ENCODE measurements at regions not wholly inside any gene's neighbourhood (a gene's known extent, or its start where the extent isn't known, plus 50 kb on each side); places are given as distances from the start of the nearest gene placed in this dataset.
A peak's percentile ranks its signal among the peaks of the same experiment; 100 is the strongest.

- Histone ChIP-seq H3K36me3 (ENCODE audit: control insufficient read depth, insufficient read depth, low read length) (no peaks in the 10 kb centered on the region), H3K27me3 (replicated peaks; ENCODE audit: control insufficient read depth, insufficient read depth, low read length) (no peaks in the 10 kb centered on the region), H3K4me3 (replicated peaks; ENCODE audit: low read depth, low read length) (no peak overlapping the region)
- no peak for TF ChIP-seq CTCF (IDR thresholded peaks at IDR 0.05; ENCODE audit: insufficient read depth, low read length, poor library complexity, severe bottlenecking)
- DNase-seq (ENCODE audit: extremely low read depth, insufficient read length), result no peak
Observed at GRCh38 chr3:72126441-72127223, 341.7 kb upstream of the PROK2 start.

- Histone ChIP-seq H3K36me3 (ENCODE audit: control insufficient read depth, insufficient read depth, low read length) (no peaks in the 10 kb centered on the region), H3K4me3 (replicated peaks; ENCODE audit: low read depth, low read length) (no peak overlapping the region), H3K27me3 (replicated peaks; ENCODE audit: control insufficient read depth, insufficient read depth, low read length) (no peaks in the 10 kb centered on the region)
- DNase-seq (ENCODE audit: extremely low read depth, insufficient read length), result peak; percentile 11
- no peak for TF ChIP-seq CTCF (IDR thresholded peaks at IDR 0.05; ENCODE audit: insufficient read depth, low read length, poor library complexity, severe bottlenecking)
Observed at GRCh38 chr3:72123908-72124441, 339.0 kb upstream of the PROK2 start.

- no peak for TF ChIP-seq CTCF (IDR thresholded peaks at IDR 0.05; ENCODE audit: insufficient read depth, low read length, poor library complexity, severe bottlenecking)
- H3K27me3 ChIP-seq (replicated peaks; ENCODE audit: control insufficient read depth, insufficient read depth, low read length), result no peaks in the 10 kb centered on the region
- no peak for DNase-seq (ENCODE audit: extremely low read depth, insufficient read length)
- no peak overlapping the region for H3K4me3 ChIP-seq (replicated peaks; ENCODE audit: low read depth, low read length)
- no peaks in the 10 kb centered on the region for H3K36me3 ChIP-seq (ENCODE audit: control insufficient read depth, insufficient read depth, low read length)
Observed at GRCh38 chr3:72120806-72121778, 336.1 kb upstream of the PROK2 start.

- DNase-seq (ENCODE audit: extremely low read depth, insufficient read length), result no peak
- TF ChIP-seq CTCF (IDR thresholded peaks at IDR 0.05; ENCODE audit: insufficient read depth, low read length, poor library complexity, severe bottlenecking), result no peak
- Histone ChIP-seq H3K36me3 (ENCODE audit: control insufficient read depth, insufficient read depth, low read length) (no peaks in the 10 kb centered on the region), H3K4me3 (replicated peaks; ENCODE audit: low read depth, low read length) (no peak overlapping the region), H3K27me3 (replicated peaks; ENCODE audit: control insufficient read depth, insufficient read depth, low read length) (no peaks in the 10 kb centered on the region)
Observed at GRCh38 chr3:72120039-72120438, 335.1 kb upstream of the PROK2 start.

GRCh38 chr3:72118628-72119027 is 333.7 kb upstream of the PROK2 start:
- TF ChIP-seq CTCF (IDR thresholded peaks at IDR 0.05; ENCODE audit: insufficient read depth, low read length, poor library complexity, severe bottlenecking), result no peak
- Histone ChIP-seq H3K27me3 (replicated peaks; ENCODE audit: control insufficient read depth, insufficient read depth, low read length) (no peaks in the 10 kb centered on the region), H3K4me3 (replicated peaks; ENCODE audit: low read depth, low read length) (no peak overlapping the region), H3K36me3 (ENCODE audit: control insufficient read depth, insufficient read depth, low read length) (no peaks in the 10 kb centered on the region)
- no peak for DNase-seq (ENCODE audit: extremely low read depth, insufficient read length)
